GM12865 (cell line): ENCODE measurements at regions not wholly inside any gene's neighbourhood (a gene's known extent, or its start where the extent isn't known, plus 50 kb on each side); places are given as distances from the start of the nearest gene placed in this dataset.
"Not testable (repeated sequence)": the region's sequence is repeated elsewhere in the genome, so short reads cannot be mapped to it uniquely, and the experiment has no call there.

Experiments used
- DNase-seq: peaks from one replicate; pipeline ENCODE4 v3.0.0; 2010; ENCODE audit warnings: low read depth
- H3K4me3 ChIP-seq: 2 replicates; pipeline ENCODE4 v1.5.1; 2011; ENCODE audit warnings: mild to moderate bottlenecking, low read depth, low read length, control low read depth
- TF ChIP-seq, protein P1 (sequence below): IDR thresholded peaks from 2 replicates; pipeline ENCODE4 v1.5.1; 2011; ENCODE audit warnings: low read length, control low read depth, low read depth, inconsistent platforms; ENCODE audit not compliant: insufficient read depth; ENCODE audit errors: missing control alignments

DNA sequence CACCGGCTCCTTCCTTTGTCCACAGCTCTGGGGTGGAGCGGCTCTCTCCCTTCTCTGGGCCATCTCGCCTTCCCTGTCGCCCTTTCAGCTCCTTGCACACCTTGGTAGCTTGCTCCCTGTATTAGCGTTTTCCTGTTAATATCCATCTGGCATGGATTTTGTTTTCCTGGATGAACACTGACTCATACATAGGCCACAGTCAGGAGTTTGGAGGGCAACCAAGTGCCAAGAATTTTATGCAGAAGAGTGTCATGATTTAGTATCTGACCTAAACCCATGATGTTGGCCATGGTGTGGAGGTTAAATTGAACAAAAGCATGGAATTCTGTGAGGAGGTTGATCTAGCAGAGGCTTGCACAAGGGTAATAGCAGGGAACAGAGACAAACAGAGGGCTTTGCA is 180.9 kb downstream of the AIPL1 start:
- TF ChIP-seq, protein P1, sequence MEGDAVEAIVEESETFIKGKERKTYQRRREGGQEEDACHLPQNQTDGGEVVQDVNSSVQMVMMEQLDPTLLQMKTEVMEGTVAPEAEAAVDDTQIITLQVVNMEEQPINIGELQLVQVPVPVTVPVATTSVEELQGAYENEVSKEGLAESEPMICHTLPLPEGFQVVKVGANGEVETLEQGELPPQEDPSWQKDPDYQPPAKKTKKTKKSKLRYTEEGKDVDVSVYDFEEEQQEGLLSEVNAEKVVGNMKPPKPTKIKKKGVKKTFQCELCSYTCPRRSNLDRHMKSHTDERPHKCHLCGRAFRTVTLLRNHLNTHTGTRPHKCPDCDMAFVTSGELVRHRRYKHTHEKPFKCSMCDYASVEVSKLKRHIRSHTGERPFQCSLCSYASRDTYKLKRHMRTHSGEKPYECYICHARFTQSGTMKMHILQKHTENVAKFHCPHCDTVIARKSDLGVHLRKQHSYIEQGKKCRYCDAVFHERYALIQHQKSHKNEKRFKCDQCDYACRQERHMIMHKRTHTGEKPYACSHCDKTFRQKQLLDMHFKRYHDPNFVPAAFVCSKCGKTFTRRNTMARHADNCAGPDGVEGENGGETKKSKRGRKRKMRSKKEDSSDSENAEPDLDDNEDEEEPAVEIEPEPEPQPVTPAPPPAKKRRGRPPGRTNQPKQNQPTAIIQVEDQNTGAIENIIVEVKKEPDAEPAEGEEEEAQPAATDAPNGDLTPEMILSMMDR, result no peak
- no peak for DNase-seq
- H3K4me3 ChIP-seq, result no peak overlapping the region

- not testable (repeated sequence) for H3K4me3 ChIP-seq, DNase-seq
Measured at GRCh38 chr17:6251640-6252039, 181.5 kb downstream of the WSCD1 start.

GRCh38 chr17:6249732-6250131 is 179.6 kb downstream of the WSCD1 start:
- TF ChIP-seq, protein P1, result no peak
- H3K4me3 ChIP-seq, result no peak overlapping the region
- DNase-seq, result no peak

DNA sequence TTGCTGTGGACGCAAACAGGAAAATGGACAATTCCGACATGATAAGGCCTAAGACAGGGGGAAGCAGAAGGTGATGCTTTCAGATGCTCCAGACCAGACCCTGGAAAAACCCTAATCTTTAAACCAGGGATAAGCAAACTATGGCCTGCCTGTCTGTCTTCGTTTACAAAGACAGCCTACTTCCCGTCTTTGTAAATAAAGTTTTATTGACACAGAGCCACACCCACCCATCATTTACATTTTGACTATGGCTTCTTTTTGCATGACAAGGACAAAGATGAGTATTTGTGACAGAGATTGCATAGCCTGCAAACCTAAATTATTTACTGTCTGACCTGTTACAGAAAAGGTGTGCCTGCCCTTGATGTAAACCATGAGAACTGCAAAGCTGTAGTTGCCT is 177.9 kb downstream of the WSCD1 start:
- no peak overlapping the region for H3K4me3 ChIP-seq
- no peak for DNase-seq
- TF ChIP-seq, protein P1, result no peak

DNA sequence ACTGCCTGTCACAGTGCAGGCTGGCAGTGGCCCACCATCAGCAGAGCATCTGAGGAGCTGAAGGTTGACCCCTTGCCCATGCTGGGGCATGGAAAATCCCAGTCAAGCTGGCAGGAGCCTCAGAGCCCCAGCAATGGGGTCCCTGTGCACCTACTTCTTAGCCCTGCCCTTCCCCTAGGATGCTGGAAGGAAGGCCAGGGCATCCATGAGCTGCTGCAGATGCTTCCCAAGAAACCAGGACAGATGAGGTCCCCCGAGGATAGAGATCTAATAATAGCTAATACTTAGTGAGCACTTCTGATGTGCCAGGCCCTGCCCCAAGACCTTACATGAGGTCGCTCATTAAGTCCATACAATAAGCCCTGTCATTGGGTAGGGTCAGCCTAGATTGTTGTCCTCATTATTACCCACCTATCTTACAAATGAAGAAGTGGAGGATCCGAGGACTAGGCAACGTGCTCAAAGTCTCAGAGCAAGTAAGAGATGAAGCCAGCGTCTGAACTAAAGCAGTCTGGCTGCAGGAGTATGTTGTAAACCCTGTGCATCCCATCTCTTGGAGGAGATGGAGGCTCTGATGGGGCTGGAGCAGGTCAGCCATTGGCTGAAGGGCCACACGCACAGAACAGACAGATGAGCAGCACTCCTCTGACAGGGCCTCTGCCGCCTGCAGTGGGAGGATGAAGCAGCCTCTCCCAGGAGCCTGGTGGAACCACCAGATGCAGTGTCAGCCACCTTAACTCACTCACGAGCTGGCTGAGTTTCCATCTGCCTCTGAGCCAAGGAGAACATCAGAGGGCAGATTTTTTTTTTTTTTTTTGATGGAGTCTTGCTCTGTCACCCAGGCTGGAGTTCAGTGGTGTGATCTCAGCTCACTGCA is 175.4 kb downstream of the WSCD1 start:
- H3K4me3 ChIP-seq, result no peak overlapping the region
- TF ChIP-seq, protein P1, result no peak
- DNase-seq, result no peak

DNA sequence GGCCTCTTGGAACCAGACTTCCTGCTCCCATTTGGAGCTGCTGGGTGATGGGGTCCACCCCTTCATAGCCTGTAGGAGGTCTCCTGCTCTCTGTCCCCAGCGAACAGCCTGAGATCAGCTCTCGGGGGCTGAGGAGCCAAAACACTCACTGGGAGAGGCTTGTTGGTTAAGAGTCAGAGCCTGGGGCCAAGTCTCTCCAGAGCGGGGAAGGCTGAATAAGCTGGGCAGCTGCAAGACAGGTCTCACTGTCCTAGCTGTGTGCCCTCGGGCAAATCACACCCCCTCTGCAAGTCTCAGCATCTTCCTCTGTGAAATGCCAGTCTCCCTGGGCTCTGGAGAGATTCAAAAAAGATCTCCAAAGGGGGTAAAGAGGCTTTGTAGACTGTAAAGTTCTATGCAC is 174.6 kb downstream of the WSCD1 start:
- TF ChIP-seq, protein P1, result no peak
- DNase-seq, result no peak
- no peak overlapping the region for H3K4me3 ChIP-seq

DNA sequence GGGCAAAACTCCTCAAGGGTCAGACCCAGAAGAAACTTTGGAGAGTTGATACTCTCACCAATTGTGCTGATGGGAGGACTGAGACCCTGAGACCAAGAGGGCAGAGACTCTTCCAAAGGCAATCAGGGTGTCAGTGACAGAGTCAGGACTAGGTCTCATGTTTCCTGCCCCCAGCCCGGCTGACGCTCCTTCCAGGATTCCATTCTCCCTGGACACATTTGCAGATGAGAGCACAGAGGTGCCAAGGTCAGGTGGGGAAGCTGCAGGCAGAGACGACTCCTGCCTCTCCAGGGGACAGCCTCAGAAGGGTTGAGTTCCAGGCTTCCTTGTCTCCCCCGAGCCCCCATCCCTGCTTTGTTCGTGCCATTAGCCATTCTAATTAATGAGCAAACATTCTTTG is 174.1 kb downstream of the WSCD1 start:
- TF ChIP-seq, protein P1, result no peak
- H3K4me3 ChIP-seq, result no peak overlapping the region
- no peak for DNase-seq
